OCI-M1 (cell line): ENCODE measurements at regions not wholly inside any gene's neighbourhood (a gene's known extent, or its start where the extent isn't known, plus 50 kb on each side); places are given as distances from the start of the nearest gene placed in this dataset.

Experiments
- DNase-seq: peaks from one replicate; lab custom pipeline; 2025; lab: John Stamatoyannopoulos, UW

DNA sequence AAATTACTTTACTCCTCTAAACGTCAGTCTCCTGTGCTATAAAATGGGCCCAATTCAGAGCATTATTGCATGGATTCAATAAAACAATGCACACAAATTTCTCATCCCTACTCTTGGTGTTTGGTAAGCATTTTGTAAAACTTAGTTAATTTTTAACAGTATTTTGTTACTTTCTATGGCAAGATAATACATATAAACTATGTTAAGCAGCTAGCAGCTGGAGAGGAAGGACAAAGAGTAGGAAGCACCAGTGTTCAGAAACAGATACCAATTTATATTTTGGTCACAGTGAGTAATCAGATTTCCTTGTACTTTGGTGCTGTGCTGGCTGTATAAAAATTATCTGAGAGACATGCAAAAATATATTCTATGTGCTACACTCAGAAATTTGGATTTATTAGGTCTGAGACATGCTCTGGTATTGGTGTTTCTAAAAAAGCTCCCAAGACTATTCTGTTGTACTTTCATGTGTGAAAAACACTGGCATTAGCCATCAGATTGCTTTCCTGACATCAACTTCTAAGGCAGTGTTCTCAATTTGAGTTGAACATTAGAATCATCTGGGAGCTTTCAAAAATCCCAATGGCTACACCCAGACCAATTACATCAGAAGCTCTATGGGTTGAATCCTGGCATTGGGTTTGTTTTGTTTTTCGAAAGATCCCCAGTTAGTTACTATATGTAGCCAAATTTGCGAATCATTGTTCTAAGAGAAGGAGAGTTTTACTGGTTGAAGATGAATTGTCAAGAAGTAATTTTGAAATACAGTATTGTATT lies 100.3 kb upstream of the C1orf87 start:
- no peak for DNase-seq

DNA sequence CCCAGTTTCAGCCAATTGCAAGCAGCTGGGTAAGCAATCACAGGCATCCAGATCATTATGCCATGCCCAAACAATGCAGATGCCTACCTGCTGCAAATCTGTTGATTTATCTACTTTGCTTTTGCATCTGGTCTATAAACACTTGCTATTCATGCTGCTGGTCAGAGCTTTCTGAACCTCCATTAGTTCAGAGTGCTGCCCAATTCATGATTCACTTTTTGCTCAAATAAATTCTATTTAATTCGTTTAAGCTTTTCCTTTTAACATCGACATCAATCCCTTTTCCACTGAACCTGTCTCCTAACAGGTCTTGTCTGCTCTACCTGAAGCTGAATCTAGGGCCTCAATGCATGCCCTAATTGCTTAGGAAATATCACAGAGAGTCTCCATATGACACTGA lies 99.4 kb upstream of the C1orf87 start:
- DNase-seq = no peak

DNA sequence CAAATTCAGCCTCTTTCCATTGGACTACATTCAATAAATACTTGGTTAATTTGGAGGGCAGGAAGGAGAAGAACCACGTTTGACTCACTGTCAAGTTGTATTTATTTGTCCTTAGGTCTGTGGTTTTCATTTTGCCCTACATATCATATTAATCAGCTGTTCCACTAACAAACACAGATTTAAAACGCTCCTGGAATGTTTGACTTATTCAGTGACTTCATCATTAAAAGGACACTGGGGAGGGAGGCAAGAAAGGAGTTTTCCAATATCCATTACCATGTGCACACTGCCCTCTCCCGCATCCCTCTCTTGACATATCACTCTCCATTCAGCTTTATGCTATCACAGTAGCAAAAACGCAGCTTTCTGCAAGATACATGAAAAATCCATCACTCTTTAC lies 98.2 kb upstream of the C1orf87 start:
- no peak for DNase-seq

DNA sequence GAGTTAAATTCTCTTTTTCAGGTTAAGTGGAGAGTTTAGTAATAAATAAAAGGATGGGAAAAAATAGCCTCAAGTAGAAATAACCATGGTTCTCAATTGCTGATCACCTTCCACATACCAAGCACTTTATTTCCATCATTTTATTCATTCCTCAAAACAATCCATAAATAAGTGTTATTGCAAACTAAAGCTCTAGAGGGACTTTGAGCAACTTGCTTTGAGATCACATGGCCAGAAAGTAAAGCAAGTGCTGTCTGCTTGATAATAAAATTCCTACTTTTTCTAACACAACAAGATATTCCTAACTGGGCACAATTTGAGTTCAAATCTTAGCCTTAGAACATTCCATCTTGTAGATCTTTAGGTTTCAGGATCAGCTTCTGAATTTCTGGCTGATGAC lies 97.1 kb upstream of the C1orf87 start:
- no peak for DNase-seq

DNA sequence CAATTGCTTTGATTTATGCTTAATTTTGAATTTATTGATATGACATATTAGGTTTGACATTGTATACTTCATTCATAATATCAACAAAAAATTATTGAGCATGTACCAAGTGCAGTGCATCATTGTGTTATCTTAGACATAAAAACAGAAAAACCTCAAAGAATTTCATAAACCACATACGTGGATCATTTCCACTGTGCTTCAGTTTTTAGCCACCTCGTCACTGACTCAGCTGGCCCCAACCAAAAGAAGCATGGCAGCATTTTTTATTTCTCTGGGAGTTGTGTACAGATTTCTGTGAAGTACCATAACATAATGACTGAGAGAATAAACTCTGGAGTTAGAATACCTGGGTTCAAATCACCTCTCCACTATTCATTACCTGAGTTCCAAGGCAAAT lies 95.6 kb upstream of the C1orf87 start:
- DNase-seq = no peak

DNA sequence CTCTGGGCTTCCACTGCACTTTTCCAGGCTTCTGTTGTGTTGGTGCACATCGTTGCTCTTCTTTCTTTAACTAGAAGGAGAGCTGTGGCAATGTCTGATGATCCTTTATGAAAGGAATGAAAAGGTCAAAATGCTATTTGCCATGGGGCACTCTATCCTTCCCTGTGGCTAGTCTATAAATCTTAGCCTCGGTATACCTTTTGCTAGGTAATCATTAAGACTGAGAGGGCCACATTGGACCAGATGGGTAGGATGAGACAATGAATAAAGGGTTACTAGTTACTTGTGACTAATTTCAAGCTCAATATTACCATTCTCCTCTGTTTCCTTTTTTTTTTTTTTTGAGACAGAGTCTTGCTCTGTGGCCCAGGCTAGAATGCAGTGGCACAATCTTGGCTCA lies 89.4 kb upstream of the C1orf87 start:
- DNase-seq = no peak

DNA sequence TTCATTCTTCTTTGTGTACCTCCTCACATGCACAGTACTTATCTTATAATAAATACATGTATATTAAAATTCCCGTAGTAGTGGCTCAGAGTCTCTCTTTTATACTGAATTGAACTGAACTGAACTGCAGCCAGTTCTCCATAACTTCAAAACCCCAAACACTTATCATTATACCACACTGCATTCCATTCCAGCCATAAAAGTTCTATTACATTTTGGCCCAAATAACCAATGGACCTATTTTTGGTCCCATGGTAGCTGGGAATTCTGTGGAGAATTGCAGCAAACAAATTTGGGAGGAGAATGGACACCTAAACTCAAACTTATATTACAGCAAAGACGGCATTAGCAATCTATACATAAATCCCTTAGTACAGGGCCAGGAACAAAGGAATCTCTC lies 86.6 kb upstream of the C1orf87 start:
- DNase-seq = no peak

DNA sequence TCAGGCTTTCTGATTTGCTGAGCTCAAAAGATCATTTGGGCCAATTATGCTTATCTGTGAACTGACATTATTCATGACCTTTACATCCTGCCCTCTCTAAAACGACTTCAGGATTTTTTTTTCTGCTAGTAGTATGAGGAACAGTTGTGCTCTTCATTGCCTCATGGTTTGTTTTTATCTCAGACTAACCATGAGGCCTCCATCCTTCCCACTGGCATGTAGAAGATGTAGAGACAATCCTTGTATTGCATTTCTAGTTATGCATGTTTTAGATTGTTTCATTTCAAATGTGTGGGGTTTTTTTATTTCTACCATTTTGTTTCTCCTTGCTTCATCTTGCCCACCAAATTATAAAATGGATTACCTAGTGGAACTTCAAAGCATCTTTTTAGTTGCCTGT lies 82.8 kb upstream of the C1orf87 start:
- no peak for DNase-seq

DNA sequence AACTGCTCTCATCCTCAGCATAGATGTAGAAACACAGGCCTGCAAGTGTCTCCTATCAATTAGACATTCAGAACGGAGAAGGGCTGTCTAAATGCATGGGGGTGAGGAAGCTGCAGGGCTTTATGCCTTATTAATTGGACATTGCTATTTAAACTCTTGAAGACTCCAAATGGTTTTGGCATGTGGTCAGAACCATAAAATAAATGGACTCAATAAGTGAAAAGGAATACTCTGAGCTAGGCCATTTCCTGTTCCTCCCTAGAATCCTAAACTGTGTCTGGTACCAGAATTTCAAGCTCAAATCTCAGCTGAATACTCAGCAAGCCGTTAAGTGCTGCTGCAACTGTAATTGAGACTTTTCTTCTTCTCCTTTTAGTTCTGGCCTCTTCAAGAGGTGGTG lies 80.4 kb upstream of the C1orf87 start:
- DNase-seq = no peak

DNA sequence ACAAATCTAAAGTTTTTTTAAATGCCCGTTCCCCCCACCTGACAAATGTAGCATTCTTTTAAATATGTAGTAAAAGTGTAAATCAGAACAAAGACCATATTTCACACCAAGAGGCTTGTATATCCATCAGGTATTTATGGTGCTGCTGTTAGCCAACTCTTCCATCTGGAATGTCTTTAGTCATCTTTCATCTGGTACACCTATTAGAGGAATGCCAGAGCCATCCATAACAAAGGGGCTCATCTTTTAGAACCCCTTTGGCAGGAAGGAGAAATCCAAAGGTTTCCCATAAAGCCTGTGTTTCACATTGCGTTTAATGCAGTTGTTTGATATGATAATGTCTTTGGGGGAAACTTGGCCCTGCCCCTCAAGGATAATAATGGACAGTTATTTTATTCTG lies 79.3 kb upstream of the C1orf87 start:
- DNase-seq = no peak

DNA sequence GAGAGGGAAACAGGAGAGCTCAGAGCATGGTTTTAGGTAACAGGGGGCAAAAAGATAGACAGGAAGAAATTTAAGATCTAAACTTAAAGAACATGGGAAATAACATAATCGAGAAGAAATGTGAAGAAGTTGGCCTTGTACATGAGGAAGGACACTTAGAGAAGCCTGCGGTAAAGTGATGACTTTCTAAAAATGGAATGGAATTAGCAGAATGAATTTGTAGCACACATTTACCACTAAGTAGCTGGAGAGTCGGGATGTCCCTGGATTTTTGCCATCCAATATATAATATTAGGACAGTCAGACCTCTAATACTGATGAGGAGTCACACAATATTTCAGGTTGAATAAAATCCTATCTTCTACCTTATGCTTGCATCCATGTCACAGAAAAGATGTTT lies 77.7 kb upstream of the C1orf87 start:
- no peak for DNase-seq

DNA sequence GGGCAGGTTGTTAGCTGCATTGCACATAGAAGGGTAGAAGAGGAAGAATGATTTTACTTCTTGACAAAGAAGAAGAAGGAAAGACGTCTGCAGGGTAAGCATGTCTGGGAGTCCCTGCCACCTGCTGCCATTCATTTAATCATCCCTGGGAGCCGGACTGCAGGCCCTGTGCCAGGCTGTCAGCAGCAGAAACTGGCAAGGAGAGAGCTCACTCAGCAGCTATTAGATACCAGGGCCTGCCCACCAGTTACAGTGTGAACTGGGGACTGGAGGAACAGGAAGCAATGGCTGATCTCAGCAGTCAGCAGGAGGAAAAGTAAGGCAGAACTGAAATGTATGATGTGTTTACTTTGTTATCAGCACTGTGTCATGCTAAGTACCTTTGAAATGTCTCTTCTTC lies 75.7 kb upstream of the C1orf87 start:
- no peak for DNase-seq

DNA sequence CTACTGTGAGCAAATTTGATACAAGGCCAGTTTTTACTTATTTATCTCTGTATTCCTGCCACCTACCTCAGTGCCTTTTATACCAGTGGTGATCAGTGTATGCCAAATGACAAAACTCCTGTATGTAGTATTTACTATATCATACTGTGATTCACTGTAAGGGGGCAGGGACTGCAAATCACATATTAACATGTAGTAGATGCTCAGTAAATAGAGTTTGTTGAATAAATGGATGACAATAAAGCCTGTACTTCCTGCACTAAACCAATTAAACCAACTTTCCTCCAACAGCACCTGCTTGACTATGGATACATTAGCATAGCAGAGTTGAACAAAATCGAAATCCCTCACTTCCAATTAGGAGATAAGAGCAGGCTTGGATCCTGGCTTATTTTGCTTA lies 73.3 kb upstream of the C1orf87 start:
- no peak for DNase-seq

DNA sequence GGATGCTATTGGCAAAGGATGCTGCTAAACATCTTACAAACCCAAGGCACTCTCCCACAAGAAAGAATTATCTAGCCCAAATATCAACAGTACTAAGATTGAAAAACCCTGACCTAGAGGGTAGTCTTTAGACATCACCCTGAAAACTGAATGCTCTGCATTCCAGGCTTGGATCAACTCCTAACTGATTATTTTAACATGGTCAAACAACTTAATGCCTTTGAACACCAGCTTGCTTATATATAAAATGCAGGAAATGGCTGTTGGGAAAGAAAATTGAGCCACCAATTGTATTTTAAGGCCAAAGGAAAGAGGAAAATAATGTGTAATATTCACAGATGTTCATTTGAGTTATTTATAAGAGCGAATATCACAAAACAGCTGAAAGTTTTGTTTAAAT lies 72.2 kb upstream of the C1orf87 start:
- DNase-seq = no peak

DNA sequence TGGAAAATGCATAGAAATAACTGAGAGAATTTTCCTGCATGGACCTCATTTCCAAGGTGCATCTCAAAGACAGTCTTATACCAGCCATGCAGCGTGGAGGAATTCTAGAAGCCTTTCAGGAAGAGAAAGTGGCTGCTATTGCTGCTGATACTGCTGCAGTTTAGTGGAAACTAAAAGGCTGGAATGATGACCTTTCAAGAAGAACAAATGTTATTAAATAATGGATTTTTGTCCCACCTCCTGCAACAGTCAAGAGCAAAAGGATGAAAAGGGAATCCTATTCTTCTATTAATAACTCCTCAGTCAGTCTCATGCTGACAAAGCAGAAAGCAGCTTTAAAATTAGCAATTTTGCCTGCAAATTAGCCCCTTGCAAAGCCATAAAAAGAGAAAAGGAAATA lies 68.2 kb upstream of the C1orf87 start:
- no peak for DNase-seq

DNA sequence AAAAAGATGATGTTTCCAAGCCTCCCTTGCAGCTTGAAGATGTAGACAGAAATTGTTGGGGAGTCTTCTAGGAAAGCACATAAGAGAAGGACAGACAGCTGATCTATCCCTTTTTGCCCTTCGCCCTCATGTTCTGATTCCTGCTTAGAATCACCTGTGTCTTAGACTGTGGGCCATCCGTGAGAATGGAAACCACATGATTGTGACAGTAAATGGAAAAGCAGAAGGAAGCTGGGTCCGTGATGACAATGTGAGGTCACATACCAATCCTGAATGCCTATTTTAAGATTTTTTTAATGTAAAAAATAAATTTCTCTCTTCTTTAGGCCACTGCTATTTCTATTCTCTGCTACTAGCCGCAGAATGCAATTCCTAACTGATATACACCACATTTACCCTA lies 67.7 kb upstream of the C1orf87 start:
- no peak for DNase-seq

DNA sequence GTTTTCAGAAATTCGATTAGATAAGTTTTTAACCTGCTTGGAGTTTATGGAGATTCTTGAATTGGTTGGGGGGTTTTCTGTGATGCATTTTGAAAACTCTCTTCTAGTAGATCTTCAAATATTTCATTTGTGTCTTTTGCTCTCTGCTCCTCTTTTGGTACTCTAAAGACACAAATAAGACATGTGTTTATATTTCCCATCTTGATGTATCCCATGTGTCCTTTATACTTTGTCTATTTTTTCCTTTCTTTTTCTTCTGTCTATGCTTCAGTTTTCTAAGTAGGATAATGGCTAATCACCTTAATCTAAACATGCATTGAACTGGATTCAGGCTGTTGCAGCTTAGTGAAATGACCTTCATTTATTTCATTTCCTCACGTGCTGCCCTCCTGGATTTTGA lies 63.8 kb upstream of the C1orf87 start:
- no peak for DNase-seq

DNA sequence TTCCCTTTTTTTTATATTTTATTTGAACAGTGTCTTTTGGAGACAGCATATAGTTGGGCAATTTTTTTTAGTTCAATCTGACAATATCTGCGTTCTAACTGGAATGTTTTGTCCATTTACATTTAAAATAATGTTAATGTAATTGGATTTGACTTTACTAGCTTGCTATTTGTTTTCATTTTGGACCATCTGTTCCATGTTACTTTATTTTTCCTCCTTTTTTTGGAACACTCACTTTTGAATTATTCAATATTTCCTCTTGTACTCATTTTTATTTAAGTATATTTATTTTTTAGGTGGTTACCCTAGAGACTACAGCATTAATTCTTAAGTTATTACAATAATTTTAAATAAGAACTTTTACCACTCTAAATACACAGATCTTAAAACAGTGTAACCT lies 62.8 kb upstream of the C1orf87 start:
- DNase-seq = no peak

DNA sequence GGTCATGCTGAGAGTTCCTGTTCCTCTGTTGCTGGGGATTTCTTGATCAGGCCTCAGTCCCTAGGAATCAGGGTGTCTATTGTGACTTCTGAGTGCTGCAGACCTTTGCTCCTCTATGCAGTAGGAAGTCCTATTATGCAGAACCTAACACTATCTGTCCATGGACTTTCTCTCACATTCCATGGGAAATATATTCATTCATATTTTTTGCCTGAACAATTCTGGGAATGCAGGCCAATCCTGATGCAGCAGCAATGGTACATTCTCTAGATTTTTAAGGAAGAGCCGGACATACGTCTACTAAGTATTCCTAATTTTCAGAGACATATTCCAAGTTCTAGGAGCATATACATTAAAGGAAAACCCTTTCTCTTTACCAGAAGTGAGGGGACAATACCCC lies 61.1 kb upstream of the C1orf87 start:
- no peak for DNase-seq

DNA sequence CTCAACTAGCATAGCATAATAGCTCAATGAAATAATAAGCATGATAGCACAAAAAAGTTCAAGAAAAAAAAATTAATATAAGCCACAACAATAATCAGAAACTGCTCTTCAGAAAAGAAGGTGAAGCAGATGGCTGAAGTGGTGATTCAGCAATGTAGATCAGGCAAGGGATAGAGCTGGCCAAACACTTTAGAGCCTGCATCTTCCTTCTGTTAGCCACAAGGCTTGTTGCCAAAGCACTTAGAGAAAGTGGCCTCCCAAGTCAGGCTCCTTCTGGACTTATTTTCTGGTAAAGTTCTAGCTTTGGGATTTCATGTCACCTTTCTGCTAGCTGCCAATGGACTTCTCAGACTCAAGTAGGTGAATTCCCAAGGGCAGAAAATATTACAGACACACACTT lies 60.3 kb upstream of the C1orf87 start:
- DNase-seq = peak; percentile 6

DNA sequence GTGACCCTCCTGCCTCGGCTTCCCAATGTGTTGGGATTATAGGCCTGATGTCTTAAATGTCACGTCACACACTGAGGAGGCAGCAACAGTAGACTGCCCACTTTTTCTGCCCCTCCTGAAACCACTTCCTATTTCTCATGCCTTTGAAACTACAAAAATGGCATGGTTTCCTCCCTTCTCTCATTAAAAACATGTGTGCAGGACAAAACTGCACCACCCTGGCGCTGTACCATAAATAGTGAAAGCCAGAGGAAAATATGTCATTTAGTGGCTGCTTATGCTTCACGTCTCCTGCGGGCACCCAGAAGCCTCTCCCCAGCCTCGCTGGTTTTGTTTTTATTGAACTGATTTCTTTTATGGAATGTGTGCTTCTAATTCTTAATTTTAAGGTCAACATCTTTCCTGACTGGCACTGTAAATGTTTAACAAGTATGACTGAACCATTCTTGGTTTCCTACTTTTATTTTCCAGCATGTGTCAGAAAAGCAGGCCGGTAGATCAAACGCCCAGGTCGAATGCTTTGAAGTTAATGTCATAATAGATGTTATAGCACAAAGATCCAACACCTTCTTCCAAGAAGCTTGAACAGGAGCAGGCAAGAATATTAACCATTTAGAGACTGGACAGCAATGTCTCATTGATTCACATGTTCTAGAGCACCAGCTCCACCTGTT lies 59.6 kb upstream of the C1orf87 start:
- DNase-seq = peak; percentile 39

DNA sequence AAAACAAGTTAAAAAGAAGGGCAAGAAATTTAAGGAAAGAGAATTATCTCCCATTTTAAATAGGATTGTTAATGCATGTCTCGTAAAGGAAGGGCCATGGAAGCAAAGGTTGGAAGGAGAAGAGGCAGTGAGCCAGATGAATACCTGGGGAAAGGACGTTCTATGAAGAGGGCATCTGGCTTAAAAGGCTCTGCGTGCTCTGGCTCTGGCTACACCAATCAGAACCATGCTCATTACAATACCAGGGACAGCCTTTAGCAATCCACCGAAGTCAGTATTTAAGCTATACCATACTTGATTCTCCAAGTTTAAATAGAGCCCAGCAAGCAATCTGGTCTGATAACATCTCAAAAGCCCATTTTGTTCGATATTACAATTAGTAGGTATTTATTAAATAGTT lies 58.5 kb upstream of the C1orf87 start:
- no peak for DNase-seq

DNA sequence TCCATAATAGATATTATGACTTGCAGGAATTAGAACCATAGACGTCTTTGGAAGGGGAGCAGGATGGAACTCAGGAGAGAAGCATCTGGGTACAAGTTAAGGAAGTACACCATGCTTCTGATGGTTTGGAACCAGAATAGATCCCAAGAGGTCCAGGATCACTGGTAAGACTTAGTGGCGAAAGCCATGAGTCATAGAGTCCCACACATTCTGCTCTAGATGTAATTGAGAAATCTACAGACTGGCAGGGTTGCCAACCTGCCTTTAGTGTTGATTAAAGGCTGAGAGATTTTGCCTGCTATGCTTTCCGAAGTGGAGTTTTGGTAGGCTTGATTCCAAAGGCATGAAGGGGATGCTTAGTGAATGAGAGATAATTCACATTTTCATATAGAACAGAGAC lies 57.1 kb upstream of the C1orf87 start:
- DNase-seq = no peak

DNA sequence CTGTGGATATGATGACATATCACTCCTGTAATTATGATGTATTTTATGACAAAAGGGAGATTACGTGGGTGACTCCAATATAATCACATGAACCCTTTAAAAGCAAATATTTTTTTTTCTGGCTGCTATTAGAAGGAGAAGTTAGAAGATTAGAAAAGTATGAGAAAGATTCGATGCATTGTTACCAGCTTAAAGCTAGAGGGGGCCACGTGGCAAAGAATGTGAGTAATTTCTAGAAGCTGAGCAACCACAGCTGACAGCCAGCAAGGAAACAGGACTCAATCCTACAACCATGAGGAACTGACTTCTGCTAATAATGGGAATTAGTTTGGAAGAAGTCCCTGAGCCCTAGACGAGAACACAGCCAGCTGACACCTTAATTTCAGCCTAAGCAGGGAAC lies 56.3 kb upstream of the C1orf87 start:
- peak; percentile 6 for DNase-seq
